Hepatocyte (in vitro differentiated cells): ENCODE measurements at regions not wholly inside any gene's neighbourhood (a gene's known extent, or its start where the extent isn't known, plus 50 kb on each side); places are given as distances from the start of the nearest gene placed in this dataset.

Source experiments
- EZH2 ChIP-seq: fragments of 200-600 bp; sonication (generic); IDR thresholded peaks from 2 replicates; pipeline ENCODE4 v1.6.1; 2016; ENCODE audit warnings: antibody characterized with exemption, mild to moderate bottlenecking, borderline replicate concordance
- EZH2phosphoT487 ChIP-seq: fragments of 200-600 bp; sonication (generic); IDR thresholded peaks from one replicate; pipeline ENCODE4 v1.6.1; 2018; ENCODE audit warnings: antibody characterized with exemption, mild to moderate bottlenecking, low read depth, moderate library complexity; ENCODE audit not compliant: unreplicated experiment, severe bottlenecking
- TF ChIP-seq, protein P1 (sequence below): fragments of 200-600 bp; sonication (generic); IDR thresholded peaks from 2 replicates; pipeline ENCODE4 v1.5.1; 2016; ENCODE audit warnings: antibody characterized with exemption, mild to moderate bottlenecking; ENCODE audit not compliant: poor library complexity

- TF ChIP-seq, protein P1, sequence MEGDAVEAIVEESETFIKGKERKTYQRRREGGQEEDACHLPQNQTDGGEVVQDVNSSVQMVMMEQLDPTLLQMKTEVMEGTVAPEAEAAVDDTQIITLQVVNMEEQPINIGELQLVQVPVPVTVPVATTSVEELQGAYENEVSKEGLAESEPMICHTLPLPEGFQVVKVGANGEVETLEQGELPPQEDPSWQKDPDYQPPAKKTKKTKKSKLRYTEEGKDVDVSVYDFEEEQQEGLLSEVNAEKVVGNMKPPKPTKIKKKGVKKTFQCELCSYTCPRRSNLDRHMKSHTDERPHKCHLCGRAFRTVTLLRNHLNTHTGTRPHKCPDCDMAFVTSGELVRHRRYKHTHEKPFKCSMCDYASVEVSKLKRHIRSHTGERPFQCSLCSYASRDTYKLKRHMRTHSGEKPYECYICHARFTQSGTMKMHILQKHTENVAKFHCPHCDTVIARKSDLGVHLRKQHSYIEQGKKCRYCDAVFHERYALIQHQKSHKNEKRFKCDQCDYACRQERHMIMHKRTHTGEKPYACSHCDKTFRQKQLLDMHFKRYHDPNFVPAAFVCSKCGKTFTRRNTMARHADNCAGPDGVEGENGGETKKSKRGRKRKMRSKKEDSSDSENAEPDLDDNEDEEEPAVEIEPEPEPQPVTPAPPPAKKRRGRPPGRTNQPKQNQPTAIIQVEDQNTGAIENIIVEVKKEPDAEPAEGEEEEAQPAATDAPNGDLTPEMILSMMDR: no peak
- TF ChIP-seq EZH2 (no peak), EZH2phosphoT487 (no peak)
Observed at GRCh38 chr15:31268108-31268501, 58.5 kb upstream of the KLF13 start.
